ENCODE measurements at regions not wholly inside any gene's neighbourhood (a gene's known extent, or its start where the extent isn't known, plus 50 kb on each side); places are given as distances from the start of the nearest gene placed in this dataset.

DNA sequence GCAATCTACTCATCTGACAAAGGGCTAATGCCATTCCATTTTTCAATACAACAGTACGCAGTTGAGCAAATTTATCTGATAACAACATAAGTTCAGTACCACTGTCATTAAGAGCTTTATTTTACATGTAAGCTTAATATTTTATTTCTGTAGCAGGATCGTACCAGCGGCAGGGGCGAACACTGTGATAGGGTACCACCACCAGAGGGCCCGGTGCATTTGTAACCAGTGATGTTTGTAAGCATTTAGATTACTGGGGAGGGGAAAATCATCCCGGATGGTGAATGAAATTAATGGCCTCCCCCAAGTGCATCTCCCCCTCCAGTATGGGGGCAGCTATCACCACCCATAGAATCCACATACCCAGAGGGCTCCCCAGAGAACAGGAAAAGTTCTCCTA, 179.0 kb downstream of the ADGRA3 start:
- H3K36me3 Mint-ChIP-seq (ENCODE audit: low read depth, unreplicated experiment), result no peaks in the 10 kb centered on the region
- no peaks in the 10 kb centered on the region for H3K4me1 Mint-ChIP-seq (ENCODE audit: unreplicated experiment)
- H3K9me3 Mint-ChIP-seq (ENCODE audit: unreplicated experiment), result no peaks in the 10 kb centered on the region
- TF ChIP-seq, protein P1, sequence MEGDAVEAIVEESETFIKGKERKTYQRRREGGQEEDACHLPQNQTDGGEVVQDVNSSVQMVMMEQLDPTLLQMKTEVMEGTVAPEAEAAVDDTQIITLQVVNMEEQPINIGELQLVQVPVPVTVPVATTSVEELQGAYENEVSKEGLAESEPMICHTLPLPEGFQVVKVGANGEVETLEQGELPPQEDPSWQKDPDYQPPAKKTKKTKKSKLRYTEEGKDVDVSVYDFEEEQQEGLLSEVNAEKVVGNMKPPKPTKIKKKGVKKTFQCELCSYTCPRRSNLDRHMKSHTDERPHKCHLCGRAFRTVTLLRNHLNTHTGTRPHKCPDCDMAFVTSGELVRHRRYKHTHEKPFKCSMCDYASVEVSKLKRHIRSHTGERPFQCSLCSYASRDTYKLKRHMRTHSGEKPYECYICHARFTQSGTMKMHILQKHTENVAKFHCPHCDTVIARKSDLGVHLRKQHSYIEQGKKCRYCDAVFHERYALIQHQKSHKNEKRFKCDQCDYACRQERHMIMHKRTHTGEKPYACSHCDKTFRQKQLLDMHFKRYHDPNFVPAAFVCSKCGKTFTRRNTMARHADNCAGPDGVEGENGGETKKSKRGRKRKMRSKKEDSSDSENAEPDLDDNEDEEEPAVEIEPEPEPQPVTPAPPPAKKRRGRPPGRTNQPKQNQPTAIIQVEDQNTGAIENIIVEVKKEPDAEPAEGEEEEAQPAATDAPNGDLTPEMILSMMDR (IDR thresholded peaks at IDR 0.05; ENCODE audit: unreplicated experiment), result no peak
- H3K4me3 Mint-ChIP-seq (ENCODE audit: unreplicated experiment), result no peak overlapping the region
- H3K27ac Mint-ChIP-seq (ENCODE audit: unreplicated experiment), result no peak overlapping the region
- DNase-seq (ENCODE audit: low spot score), result no peak
- H3K27me3 Mint-ChIP-seq (ENCODE audit: unreplicated experiment), result no peaks in the 10 kb centered on the region

DNA sequence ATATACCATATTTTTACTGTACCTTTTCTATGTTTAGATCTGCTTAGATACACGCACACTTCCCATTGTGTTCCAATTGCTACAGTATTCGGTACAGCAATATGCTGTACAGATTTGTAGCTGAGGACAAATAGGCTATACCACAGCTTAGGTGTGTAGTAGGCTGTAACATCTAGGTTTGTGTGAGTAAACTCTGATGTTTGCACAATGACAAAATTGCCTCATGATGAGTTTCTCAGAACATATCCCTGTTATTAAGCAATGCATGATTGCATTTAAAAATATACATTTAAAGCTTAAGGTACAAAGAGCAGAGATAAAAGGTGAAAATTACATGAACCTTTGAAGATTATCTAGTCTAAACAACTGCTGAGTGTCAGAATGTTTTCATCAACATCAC, 181.7 kb downstream of the ADGRA3 start:
- Mint-ChIP-seq H3K4me1 (ENCODE audit: unreplicated experiment) (no peaks in the 10 kb centered on the region), H3K27me3 (ENCODE audit: unreplicated experiment) (no peaks in the 10 kb centered on the region), H3K27ac (ENCODE audit: unreplicated experiment) (no peak overlapping the region), H3K9me3 (ENCODE audit: unreplicated experiment) (no peaks in the 10 kb centered on the region), H3K4me3 (ENCODE audit: unreplicated experiment) (no peak overlapping the region), H3K36me3 (ENCODE audit: low read depth, unreplicated experiment) (no peaks in the 10 kb centered on the region)
- TF ChIP-seq, protein P1 (IDR thresholded peaks at IDR 0.05; ENCODE audit: unreplicated experiment), result no peak
- no peak for DNase-seq (ENCODE audit: low spot score)

DNA sequence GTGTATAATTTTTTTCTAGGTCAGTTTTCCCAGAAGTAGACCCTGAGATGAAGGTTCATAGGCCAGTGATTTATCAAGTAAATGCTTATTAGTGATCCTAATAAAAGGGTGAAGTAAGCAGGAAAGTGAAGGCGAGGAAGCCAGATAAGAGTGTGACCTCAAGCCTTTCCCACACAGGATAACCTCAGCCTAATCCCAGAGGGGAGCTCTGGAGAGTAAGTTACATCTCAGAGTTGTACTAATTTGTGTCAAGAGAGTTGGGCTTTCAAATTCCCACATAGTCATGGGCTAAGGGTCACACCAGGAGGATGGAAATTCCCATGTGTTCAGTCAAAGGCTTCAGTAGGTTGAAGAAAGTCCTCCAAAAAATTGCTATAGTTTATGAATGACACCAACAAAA, 191.4 kb downstream of the ADGRA3 start:
- no peak for DNase-seq (ENCODE audit: low spot score)
- H3K4me3 Mint-ChIP-seq (ENCODE audit: unreplicated experiment), result no peak overlapping the region
- no peak overlapping the region for H3K27ac Mint-ChIP-seq (ENCODE audit: unreplicated experiment)
- no peaks in the 10 kb centered on the region for H3K27me3 Mint-ChIP-seq (ENCODE audit: unreplicated experiment)
- no peaks in the 10 kb centered on the region for H3K36me3 Mint-ChIP-seq (ENCODE audit: low read depth, unreplicated experiment)
- peaks cover 5% of the 10 kb centered on the region for H3K4me1 Mint-ChIP-seq (ENCODE audit: unreplicated experiment)
- H3K9me3 Mint-ChIP-seq (ENCODE audit: unreplicated experiment), result no peaks in the 10 kb centered on the region
- TF ChIP-seq, protein P1 (IDR thresholded peaks at IDR 0.05; ENCODE audit: unreplicated experiment), result no peak

- Mint-ChIP-seq H3K9me3 (ENCODE audit: unreplicated experiment) (no peaks in the 10 kb centered on the region), H3K27me3 (ENCODE audit: unreplicated experiment) (peaks cover 2% of the 10 kb centered on the region), H3K4me3 (ENCODE audit: unreplicated experiment) (no peak overlapping the region), H3K4me1 (ENCODE audit: unreplicated experiment) (peaks cover 5% of the 10 kb centered on the region), H3K27ac (ENCODE audit: unreplicated experiment) (no peak overlapping the region), H3K36me3 (ENCODE audit: low read depth, unreplicated experiment) (no peaks in the 10 kb centered on the region)
- TF ChIP-seq, protein P1 (IDR thresholded peaks at IDR 0.05; ENCODE audit: unreplicated experiment), result no peak
- no peak for DNase-seq (ENCODE audit: low spot score)
These were observed 192.2 kb downstream of the ADGRA3 start for GRCh38 chr4:22323691-22324090.

GRCh38 chr4:22322996-22323395, 192.9 kb downstream of the ADGRA3 start:
- no peak overlapping the region for H3K4me3 Mint-ChIP-seq (ENCODE audit: unreplicated experiment)
- H3K27ac Mint-ChIP-seq (ENCODE audit: unreplicated experiment), result no peak overlapping the region
- peaks cover 2% of the 10 kb centered on the region for H3K27me3 Mint-ChIP-seq (ENCODE audit: unreplicated experiment)
- no peaks in the 10 kb centered on the region for H3K36me3 Mint-ChIP-seq (ENCODE audit: low read depth, unreplicated experiment)
- TF ChIP-seq, protein P1 (IDR thresholded peaks at IDR 0.05; ENCODE audit: unreplicated experiment), result no peak
- peaks cover 5% of the 10 kb centered on the region for H3K4me1 Mint-ChIP-seq (ENCODE audit: unreplicated experiment)
- DNase-seq (ENCODE audit: low spot score), result no peak
- no peaks in the 10 kb centered on the region for H3K9me3 Mint-ChIP-seq (ENCODE audit: unreplicated experiment)

Data from endothelial cell (in vitro differentiated cells).